ENCODE measurements at regions not wholly inside any gene's neighbourhood (a gene's known extent, or its start where the extent isn't known, plus 50 kb on each side); places are given as distances from the start of the nearest gene placed in this dataset.
"Not testable (repeated sequence)": the region's sequence is repeated elsewhere in the genome, so short reads cannot be mapped to it uniquely, and the experiment has no call there.

DNA sequence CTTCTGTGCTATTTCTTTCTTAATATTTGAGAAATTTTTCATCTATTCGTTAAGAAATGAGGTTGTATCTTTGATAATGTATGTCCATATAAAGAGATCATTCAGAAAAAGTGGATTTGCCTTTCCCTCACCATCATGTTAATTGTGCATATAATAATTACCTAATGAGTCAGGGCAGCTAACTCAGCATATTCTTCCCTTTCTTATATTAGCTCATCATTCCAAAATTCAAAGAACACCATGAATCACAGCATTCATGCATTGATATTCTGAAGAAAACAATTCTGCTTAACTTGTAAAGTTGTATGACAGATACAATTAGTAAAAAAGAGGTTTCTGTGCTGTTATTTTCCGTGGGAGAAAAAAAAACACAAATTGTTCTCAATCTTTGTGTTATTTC is 630.6 kb downstream of the TLE1 start:
- DNase-seq = no peak

DNA sequence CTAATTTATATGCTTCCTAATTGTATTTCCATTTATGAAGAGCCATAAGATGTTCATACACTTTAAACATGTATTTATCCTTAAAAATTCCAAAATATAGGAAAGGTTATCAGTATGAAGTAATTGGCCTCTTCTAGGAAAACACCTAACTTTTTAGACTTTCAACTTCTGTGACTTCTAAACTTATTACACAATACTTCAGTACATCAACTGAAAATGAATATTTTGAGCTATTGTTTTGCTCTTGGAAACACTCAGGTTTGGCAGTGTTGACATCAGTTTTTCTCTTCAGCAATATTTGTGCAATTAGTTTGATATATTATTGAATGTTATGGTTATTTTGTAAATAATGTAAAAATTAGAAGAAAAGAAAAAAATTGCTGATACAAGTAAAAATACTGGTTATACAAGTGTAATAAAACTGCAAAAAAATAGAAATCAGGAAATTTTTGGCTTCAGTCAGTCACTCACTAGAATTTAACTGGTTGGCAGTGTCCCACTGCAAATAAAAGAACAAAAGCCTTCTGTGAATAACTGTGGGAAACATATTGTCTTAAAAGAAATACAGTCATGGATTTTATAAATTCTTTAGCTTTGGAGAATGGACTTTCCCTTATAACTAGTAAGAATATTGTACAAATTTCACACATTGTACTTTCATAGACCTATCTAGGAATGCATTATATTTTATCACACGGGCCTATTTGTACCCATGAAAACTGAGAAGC is 635.9 kb downstream of the TLE1 start:
- DNase-seq = no peak

DNA sequence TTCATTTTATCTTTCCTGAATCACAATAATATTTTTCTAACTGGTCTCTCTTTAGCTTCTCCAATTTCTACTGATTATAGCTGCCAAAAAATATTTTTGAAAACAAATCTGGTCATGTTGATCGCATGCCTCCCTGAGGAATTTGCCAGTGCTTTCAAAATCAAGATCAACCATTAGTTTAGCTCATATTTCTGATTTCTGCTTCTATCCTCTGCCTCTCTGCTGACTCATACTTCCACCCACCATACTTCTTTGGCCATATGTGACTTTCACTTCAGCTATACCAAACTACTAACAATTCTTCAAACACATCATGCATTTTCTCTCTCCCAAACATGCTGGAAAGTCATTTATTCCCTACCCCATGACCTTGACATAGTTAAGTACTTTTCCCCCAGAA is 636.5 kb downstream of the TLE1 start:
- DNase-seq = no peak

DNA sequence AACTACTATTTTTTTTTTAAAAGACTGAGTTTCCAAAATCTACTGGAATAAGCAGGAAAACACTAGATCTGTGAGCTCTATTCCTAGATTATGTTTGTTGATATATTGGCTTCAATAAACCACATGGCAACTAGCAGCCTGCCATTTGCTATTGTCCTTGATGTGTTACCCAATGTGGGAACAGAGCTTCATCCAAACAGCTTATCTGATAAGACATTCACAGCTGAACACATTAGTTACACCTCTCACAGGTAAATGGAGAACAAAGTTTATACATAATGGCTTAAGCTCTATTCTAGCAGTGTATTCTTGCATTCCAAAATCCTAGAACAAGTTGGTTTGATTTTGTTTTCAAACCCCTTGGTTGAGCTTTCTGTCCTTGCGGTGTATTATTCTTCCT is 642.1 kb downstream of the TLE1 start:
- no peak for DNase-seq

GRCh38 chr9:81045658-81046057 is 643.7 kb downstream of the TLE1 start:
- DNase-seq = no peak

DNA sequence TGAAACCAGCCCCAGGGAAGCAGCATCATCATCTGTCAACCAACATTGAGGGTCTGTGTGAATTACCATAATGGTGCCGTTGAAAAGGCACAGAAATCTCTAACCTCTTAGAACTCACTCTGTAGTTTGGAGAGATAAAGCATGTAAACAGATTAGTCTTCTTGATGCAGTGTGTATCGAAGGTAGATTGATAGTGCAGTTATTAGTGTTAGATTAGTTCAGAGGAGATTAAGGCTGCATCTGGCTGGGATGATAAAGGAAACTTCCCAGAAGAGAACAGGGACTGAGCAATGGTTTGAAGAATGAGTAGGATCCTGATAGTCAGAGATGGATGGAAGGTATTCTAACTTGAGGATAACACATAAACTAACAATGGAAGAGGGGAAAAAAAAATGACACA is 651.5 kb downstream of the TLE1 start:
- no peak for DNase-seq

GRCh38 chr9:81035601-81036000 is 653.7 kb downstream of the TLE1 start:
- no peak for DNase-seq

GRCh38 chr9:81035171-81035570 is 654.2 kb downstream of the TLE1 start:
- DNase-seq = no peak

GRCh38 chr9:81032831-81033230 is 656.5 kb downstream of the TLE1 start:
- DNase-seq = no peak

DNA sequence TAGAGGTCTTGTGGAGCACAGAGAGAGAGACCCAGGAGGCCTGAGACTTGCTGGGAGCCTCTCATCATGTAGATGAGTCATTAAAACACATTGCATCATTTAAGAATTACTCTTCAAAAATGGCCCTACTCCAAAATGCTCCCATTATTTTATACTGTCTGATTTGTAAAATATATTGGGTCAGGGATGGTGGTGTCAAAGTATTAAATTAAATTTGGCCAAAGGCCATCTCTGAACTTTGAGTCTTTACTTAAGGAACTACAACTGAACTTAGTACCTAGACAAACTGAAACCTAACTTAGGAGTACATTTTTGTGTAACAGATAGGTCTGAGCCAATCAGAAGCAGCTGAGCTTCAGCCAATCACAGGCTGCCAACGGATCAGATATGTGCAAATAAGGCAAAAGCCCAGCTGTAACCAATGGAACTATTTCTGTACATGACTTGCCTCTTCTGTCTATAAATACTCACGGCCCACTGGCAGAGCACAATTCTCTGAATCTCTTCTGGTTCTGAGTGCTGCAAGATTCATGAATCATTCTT is 657.2 kb downstream of the TLE1 start:
- DNase-seq = no peak

- no peak for DNase-seq
Observed at GRCh38 chr9:81031422-81032029, 657.8 kb downstream of the TLE1 start.

GRCh38 chr9:81030027-81030426 is 659.3 kb downstream of the TLE1 start:
- no peak for DNase-seq

- DNase-seq = no peak
Observed at GRCh38 chr9:81028504-81028903, 660.8 kb downstream of the TLE1 start.

- DNase-seq = no peak
Observed at GRCh38 chr9:81022177-81022576, 667.2 kb downstream of the TLE1 start.

- not testable (repeated sequence) for DNase-seq
Observed at GRCh38 chr9:81014945-81015344, 674.4 kb downstream of the TLE1 start.

DNA sequence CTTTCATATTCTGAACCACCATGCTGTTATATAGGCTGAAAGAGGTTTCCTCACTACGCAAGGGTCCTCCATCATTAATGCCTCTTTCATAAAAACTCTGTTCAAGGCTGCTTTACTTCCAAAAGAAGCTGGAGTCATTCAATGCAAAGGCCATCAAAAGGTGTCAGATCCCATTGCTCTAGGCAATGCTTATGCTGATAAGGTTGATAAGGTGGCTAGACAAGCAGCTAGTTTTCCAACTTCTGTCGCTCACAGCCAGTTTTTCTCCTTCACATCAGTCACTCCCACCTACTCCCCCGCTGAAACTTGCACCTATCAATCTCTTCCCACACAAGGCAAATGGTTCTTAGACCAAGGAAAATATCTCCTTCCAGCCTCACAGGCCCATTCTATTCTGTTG is 676.2 kb downstream of the TLE1 start:
- DNase-seq = not testable (repeated sequence)

- DNase-seq = no peak
Observed at GRCh38 chr9:81002906-81003305, 686.4 kb downstream of the TLE1 start.

DNA sequence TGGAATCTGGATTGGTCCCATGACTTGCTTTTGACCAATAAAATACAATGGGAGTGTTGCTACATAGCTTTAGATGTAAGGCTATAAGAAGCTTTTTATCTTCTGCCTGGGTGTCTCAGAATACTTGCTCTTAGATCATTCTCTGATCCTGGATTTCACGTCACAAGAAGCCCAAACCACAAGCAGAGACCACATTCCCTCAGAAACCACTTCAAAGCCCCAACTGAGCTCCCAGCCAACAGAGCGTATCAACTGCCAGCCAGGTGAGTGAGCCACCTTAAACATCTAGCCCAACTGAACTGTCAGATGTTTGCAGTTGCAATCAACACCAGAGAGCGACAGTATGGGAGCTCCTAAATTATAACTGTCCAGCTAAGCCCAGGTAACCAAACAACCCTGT is 687.1 kb downstream of the TLE1 start:
- DNase-seq = no peak

- no peak for DNase-seq
Observed at GRCh38 chr9:80995759-80996158, 693.6 kb downstream of the TLE1 start.

- DNase-seq = no peak
Observed at GRCh38 chr9:80994892-80995291, 694.5 kb downstream of the TLE1 start.

DNA sequence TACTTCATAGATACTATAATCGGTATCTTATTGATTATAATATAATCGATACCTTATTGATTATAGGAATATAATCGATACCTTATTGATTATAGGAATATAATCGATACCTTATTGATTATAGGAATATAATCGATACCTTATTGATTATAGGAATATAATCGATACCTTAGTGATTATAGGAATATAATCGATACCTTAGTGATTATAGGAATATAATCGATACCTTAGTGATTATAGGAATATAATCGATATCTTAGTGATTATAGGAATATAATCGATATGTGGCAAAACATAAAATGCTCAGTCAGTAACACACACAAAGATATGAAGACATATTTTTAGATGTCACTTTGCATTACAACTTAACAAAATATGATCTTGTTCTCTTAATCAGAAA is 703.8 kb downstream of the TLE1 start:
- DNase-seq = not testable (repeated sequence)

- DNase-seq = no peak
Observed at GRCh38 chr9:80976403-80976802, 712.9 kb downstream of the TLE1 start.

DNA sequence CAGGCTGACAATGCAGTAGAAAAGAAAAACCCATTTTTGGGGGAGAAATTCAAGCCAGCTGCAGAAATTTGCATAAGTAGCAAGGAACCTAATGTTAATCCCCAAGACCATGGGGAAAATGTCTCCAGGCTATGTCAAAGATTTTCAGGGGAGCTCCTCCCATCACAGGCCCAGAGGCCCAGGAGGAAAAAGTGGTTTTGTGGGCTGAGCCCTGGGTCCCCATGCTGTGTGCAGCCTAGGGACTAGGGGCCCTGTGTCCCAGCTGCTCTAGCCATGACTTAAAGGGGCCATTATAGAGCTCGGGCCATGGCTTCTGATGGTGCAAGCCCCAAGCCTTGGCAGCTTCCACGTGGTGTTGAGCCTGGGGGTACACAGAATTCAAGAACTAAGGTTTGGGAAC is 719.0 kb downstream of the TLE1 start:
- not testable (repeated sequence) for DNase-seq

GRCh38 chr9:80968611-80969010 is 720.7 kb downstream of the TLE1 start:
- no peak for DNase-seq

GRCh38 chr9:80964914-80965313 is 724.4 kb downstream of the TLE1 start:
- no peak for DNase-seq
